Body of pancreas (tissue), 4 donors: ENCODE measurements at regions not wholly inside any gene's neighbourhood (a gene's known extent, or its start where the extent isn't known, plus 50 kb on each side); places are given as distances from the start of the nearest gene placed in this dataset.

ENCODE experiments used
- ATAC-seq: fragments of 150-250 bp; one replicate; pipeline ENCODE4 v1.9.1; 2016
- DNase-seq, 4 donors: peaks; one replicate each; pipeline ENCODE4 v3.0.0-alpha.2; 2019
- H3K27ac ChIP-seq, 4 donors: fragments of 200-600 bp; sonication (generic); 1 replicate in 3 of 4; 2 replicates in 1 of 4; pipeline versions ENCODE4 v1.5.1 to v1.6.1; 2016 to 2019; ENCODE audit warnings: mild to moderate bottlenecking in 1 of 4, mixed read lengths in 1 of 4, moderate library complexity in 1 of 4
- H3K27me3 ChIP-seq, 2 donors: fragments of 200-600 bp; sonication (generic); one replicate each; pipeline ENCODE4 v1.6.0; 2016; ENCODE audit warnings: mild to moderate bottlenecking in 1 of 2
- H3K36me3 ChIP-seq, 2 donors: fragments of 200-600 bp; sonication (generic); replicated peaks in 1 of 2; 2 replicates each; pipeline ENCODE4 v1.5.1; 2016; ENCODE audit warnings: low read depth in 2 of 2; ENCODE audit not compliant: insufficient read depth in 1 of 2
- H3K4me1 ChIP-seq: fragments of 200-600 bp; sonication (generic); one replicate; pipeline ENCODE4 v1.6.0; 2016
- H3K4me3 ChIP-seq, 2 donors: fragments of 200-600 bp; sonication (generic); 1 replicate in 1 of 2; 2 replicates in 1 of 2; pipeline ENCODE4 v1.5.1; 2016 to 2019
- H3K9me3 ChIP-seq, 3 donors: fragments of 200-600 bp; sonication (generic); 1 replicate in 2 of 3; 2 replicates in 1 of 3; pipeline ENCODE4 v1.5.1; 2016
- POLR2A ChIP-seq, 3 donors: fragments of 450-650 bp; IDR thresholded peaks; one replicate each; pipeline ENCODE4 v1.6.1; 2016; ENCODE audit warnings: antibody characterized with exemption in 3 of 3, mild to moderate bottlenecking in 2 of 3
- WGBS, 2 donors: methylation state at CpG; one replicate each; pipeline ENCODE4 v1.1.5; 2017; 5-methylcytosine and 5-hydroxymethylcytosine counted together
- intact Hi-C: fragments of 100-400 bp; cut with DNase I; formaldehyde crosslinking; loops from one replicate; pipeline ENCODE4 v1.15.1; 2023
- TF ChIP-seq, protein P1 (sequence below), 7 experiments: fragments of 450-650 bp in 4 of 7; fragments of 200-600 bp in 3 of 7; sonication (generic) in 3 of 7; IDR thresholded peaks; one replicate each; pipeline ENCODE4 v1.5.1; 2016 to 2019; ENCODE audit warnings: antibody characterized with exemption in 7 of 7

DNA sequence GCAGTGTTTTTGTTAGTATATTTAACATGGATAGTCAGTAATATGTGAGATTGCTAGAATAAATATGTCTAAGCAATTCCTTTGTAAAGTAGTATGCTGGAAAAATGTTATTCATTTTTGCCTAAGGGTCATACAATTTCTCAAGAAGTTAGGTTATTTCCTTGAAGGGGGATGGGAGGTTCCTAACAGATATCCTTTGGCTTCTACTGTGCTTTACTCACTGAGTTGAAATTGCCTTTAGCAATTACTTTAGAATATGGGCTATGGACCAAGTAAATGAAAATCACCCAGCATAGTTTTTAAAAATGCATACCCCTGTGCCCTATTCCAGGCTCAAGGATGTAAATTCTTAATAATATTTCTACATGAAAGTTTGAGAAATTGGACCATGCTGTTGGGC, 1386.4 kb upstream of the SLC39A10 start:
- H3K36me3 ChIP-seq, result no peaks in the 10 kb centered on the region
- intact Hi-C loops, result no loop called here

DNA sequence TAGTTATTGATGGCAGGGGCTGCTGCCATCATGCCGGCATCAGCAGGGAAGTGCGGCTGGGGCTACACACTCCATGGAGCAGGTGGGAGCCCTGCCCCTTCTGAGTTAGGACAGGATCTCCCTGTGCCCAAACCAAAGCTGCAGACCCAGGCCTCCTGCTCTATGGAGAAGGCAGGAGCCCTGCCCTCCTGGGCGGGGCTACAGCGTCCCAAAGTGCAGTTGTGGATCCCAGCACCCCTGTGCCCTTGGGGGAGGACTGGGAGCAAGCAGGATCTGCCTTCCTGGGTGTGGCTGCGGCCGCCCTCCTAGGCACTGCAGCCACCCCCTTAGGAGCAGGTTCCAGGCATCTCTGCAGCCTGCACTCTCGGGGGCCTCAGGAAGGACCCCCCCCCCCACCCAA, 1392.4 kb upstream of the SLC39A10 start:
- H3K4me1 ChIP-seq, result no peaks in the 10 kb centered on the region
- H3K27me3 ChIP-seq, result no peaks in the 10 kb centered on the region
- DNase-seq (no peak), ATAC-seq (no peak)
- WGBS, 2 donors, result 50 to 63% methylated on average over 6 to 7 of the region's 7 CpGs
- no peak for TF ChIP-seq POLR2A (IDR thresholded peaks at IDR 0.05)
- TF ChIP-seq, protein P1, sequence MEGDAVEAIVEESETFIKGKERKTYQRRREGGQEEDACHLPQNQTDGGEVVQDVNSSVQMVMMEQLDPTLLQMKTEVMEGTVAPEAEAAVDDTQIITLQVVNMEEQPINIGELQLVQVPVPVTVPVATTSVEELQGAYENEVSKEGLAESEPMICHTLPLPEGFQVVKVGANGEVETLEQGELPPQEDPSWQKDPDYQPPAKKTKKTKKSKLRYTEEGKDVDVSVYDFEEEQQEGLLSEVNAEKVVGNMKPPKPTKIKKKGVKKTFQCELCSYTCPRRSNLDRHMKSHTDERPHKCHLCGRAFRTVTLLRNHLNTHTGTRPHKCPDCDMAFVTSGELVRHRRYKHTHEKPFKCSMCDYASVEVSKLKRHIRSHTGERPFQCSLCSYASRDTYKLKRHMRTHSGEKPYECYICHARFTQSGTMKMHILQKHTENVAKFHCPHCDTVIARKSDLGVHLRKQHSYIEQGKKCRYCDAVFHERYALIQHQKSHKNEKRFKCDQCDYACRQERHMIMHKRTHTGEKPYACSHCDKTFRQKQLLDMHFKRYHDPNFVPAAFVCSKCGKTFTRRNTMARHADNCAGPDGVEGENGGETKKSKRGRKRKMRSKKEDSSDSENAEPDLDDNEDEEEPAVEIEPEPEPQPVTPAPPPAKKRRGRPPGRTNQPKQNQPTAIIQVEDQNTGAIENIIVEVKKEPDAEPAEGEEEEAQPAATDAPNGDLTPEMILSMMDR (IDR thresholded peaks at IDR 0.05), result no peak
- H3K9me3 ChIP-seq, result no peaks in the 10 kb centered on the region
- no peaks in the 10 kb centered on the region for H3K36me3 ChIP-seq
- no peak overlapping the region for H3K27ac ChIP-seq
- H3K4me3 ChIP-seq, result no peak overlapping the region
- intact Hi-C loops, result no loop called here

More for the DNA sequence above, 1386.4 kb upstream of the SLC39A10 start:
- DNase-seq, result no peak
- Histone ChIP-seq H3K4me1 (no peaks in the 10 kb centered on the region), H3K9me3 (no peaks in the 10 kb centered on the region), H3K27ac (no peak overlapping the region), H3K4me3 (no peak overlapping the region), H3K27me3 (no peaks in the 10 kb centered on the region)
- TF ChIP-seq POLR2A (IDR thresholded peaks at IDR 0.05), result no peak
- TF ChIP-seq, protein P1 (IDR thresholded peaks at IDR 0.05), result no peak
- ATAC-seq, result no peak

DNA sequence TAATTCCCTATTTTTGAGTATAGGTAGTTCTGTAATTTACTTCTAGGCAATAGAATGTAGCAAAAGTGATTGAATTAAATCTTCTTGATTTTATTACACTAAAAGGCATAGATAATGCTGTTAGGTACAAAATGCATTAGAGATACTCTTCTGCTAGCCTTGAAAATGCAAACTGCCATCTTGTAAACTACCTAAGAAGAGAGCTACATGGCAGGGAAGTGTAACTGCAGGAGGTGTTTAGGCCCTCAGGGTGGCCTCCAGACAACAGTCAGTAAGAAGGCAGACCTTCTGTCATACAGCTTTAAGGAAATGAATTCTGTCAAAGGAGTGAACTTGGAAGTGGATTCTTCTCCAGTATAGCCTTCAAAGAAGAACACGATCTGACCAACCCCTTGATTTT, 1396.8 kb upstream of the SLC39A10 start:
- H3K27me3 ChIP-seq, result no peaks in the 10 kb centered on the region
- H3K4me3 ChIP-seq, result no peak overlapping the region
- no peak overlapping the region for H3K27ac ChIP-seq
- no peaks in the 10 kb centered on the region for H3K9me3 ChIP-seq
- intact Hi-C loops, result no loop called here
- H3K36me3 ChIP-seq, result no peaks in the 10 kb centered on the region
- no peak for TF ChIP-seq POLR2A (IDR thresholded peaks at IDR 0.05)
- WGBS, 2 donors, result 72 to 74% methylated on average over 1 of the region's 1 CpG
- DNase-seq (no peak), ATAC-seq (no peak)
- no peaks in the 10 kb centered on the region for H3K4me1 ChIP-seq

DNA sequence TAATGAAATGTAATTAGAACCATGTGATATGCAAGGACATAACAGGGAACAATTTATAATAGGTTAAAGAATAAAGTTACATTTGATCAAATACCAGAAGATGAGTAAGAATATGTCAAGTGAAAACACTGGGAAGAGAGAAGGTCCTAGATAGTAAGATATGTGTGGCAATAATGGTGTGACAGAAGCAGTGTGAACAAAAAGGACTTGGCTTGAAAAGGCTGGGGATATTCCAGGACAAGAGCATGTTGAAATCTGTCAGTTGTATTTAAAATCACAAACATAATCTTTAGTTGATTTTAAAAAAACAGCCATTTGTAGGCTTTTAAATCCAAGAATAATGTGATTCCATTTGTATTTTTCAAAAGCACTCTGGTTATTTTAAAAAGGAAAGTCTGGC, 1399.9 kb upstream of the SLC39A10 start:
- H3K27ac ChIP-seq, result no peak overlapping the region
- H3K4me3 ChIP-seq, result no peak overlapping the region
- H3K4me1 ChIP-seq, result no peaks in the 10 kb centered on the region
- no peak for TF ChIP-seq POLR2A (IDR thresholded peaks at IDR 0.05)
- TF ChIP-seq, protein P1 (IDR thresholded peaks at IDR 0.05), result no peak
- H3K27me3 ChIP-seq, result no peaks in the 10 kb centered on the region
- H3K36me3 ChIP-seq, result no peaks in the 10 kb centered on the region
- ATAC-seq, result no peak
- intact Hi-C loops, result no loop called here
- H3K9me3 ChIP-seq, result no peaks in the 10 kb centered on the region
- DNase-seq, result no peak

DNA sequence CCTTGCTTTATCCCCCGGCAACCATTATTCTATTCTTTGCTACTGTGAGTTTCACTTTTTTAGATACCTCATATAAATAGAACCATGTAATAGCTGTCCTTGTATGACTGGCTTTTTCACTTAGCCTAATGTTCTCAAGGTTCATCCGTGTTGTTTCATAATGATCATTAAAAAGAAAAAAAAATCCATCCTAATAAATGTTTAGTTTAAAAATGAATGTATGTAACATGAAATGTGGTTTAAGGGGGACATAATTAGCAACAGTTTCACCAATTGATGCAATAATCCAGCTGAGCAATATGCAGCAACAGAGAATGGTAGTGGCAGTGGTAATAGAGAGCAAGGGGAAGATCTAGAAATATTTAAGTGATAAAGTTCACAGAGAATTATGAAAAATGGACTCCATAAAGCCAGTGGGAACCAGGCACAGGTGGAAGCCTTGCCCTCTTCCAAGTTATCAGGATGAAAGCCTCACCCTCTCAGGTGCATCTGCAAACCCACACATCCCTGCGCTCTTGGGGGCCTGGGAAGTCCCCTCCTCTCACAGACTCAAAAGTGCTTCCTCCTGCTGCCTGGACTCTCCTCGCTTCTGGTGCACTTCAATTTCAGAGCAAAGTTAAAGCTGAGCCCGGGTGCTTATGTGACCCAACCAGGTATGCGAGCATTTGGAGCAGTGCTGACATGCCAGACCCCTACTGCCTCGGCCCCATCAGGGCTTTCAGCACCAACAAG, 1403.3 kb upstream of the SLC39A10 start:
- DNase-seq, result no peak
- no peaks in the 10 kb centered on the region for H3K36me3 ChIP-seq
- no peak for ATAC-seq
- TF ChIP-seq, protein P1 (IDR thresholded peaks at IDR 0.05), result no peak
- no peak for TF ChIP-seq POLR2A (IDR thresholded peaks at IDR 0.05)
- intact Hi-C loops, result no loop called here
- H3K4me3 ChIP-seq, result no peak overlapping the region
- no peak overlapping the region for H3K27ac ChIP-seq
- 69 to 75% methylated on average over 5 to 7 of the region's 7 CpGs for WGBS, 2 donors
- H3K9me3 ChIP-seq, result no peaks in the 10 kb centered on the region
- no peaks in the 10 kb centered on the region for H3K27me3 ChIP-seq
- H3K4me1 ChIP-seq, result no peaks in the 10 kb centered on the region
